Body of pancreas (tissue), 4 donors: ENCODE measurements at regions not wholly inside any gene's neighbourhood (a gene's known extent, or its start where the extent isn't known, plus 50 kb on each side); places are given as distances from the start of the nearest gene placed in this dataset.
A peak's percentile ranks its signal among the peaks of the same experiment; 100 is the strongest.

ENCODE experiments used
- ATAC-seq: fragments of 150-250 bp; one replicate; pipeline ENCODE4 v1.9.1; 2016
- DNase-seq, 4 donors: peaks; one replicate each; pipeline ENCODE4 v3.0.0-alpha.2; 2019
- H3K27ac ChIP-seq, 4 donors: fragments of 200-600 bp; sonication (generic); 1 replicate in 3 of 4; 2 replicates in 1 of 4; pipeline versions ENCODE4 v1.5.1 to v1.6.1; 2016 to 2019; ENCODE audit warnings: mild to moderate bottlenecking in 1 of 4, mixed read lengths in 1 of 4, moderate library complexity in 1 of 4
- H3K27me3 ChIP-seq, 2 donors: fragments of 200-600 bp; sonication (generic); one replicate each; pipeline ENCODE4 v1.6.0; 2016; ENCODE audit warnings: mild to moderate bottlenecking in 1 of 2
- H3K36me3 ChIP-seq, 2 donors: fragments of 200-600 bp; sonication (generic); replicated peaks in 1 of 2; 2 replicates each; pipeline ENCODE4 v1.5.1; 2016; ENCODE audit warnings: low read depth in 2 of 2; ENCODE audit not compliant: insufficient read depth in 1 of 2
- H3K4me1 ChIP-seq: fragments of 200-600 bp; sonication (generic); one replicate; pipeline ENCODE4 v1.6.0; 2016
- H3K4me3 ChIP-seq, 2 donors: fragments of 200-600 bp; sonication (generic); 1 replicate in 1 of 2; 2 replicates in 1 of 2; pipeline ENCODE4 v1.5.1; 2016 to 2019
- H3K9me3 ChIP-seq, 3 donors: fragments of 200-600 bp; sonication (generic); 1 replicate in 2 of 3; 2 replicates in 1 of 3; pipeline ENCODE4 v1.5.1; 2016
- CTCF ChIP-seq, 7 experiments: fragments of 450-650 bp in 4 of 7; fragments of 200-600 bp in 3 of 7; sonication (generic) in 3 of 7; IDR thresholded peaks; one replicate each; pipeline ENCODE4 v1.5.1; 2016 to 2019; ENCODE audit warnings: antibody characterized with exemption in 7 of 7
- POLR2A ChIP-seq, 3 donors: fragments of 450-650 bp; IDR thresholded peaks; one replicate each; pipeline ENCODE4 v1.6.1; 2016; ENCODE audit warnings: antibody characterized with exemption in 3 of 3, mild to moderate bottlenecking in 2 of 3
- WGBS, 2 donors: methylation state at CpG; one replicate each; pipeline ENCODE4 v1.1.5; 2017; 5-methylcytosine and 5-hydroxymethylcytosine counted together
- intact Hi-C: fragments of 100-400 bp; cut with DNase I; formaldehyde crosslinking; loops from one replicate; pipeline ENCODE4 v1.15.1; 2023

GRCh38 chr9:134240361-134240760 is 76.0 kb upstream of the RNU6ATAC start:
- H3K4me1 ChIP-seq, result no peaks in the 10 kb centered on the region
- no peaks in the 10 kb centered on the region for H3K36me3 ChIP-seq
- 47 to 71% methylated on average over 10 to 11 of the region's 11 CpGs for WGBS, 2 donors
- no peak for TF ChIP-seq POLR2A (IDR thresholded peaks at IDR 0.05)
- no peak for TF ChIP-seq CTCF (IDR thresholded peaks at IDR 0.05)
- no peak overlapping the region for H3K27ac ChIP-seq
- intact Hi-C loops, result no loop called here
- DNase-seq (no peak), ATAC-seq (no peak)
- H3K4me3 ChIP-seq, result no peak overlapping the region
- no peaks in the 10 kb centered on the region for H3K27me3 ChIP-seq
- no peaks in the 10 kb centered on the region for H3K9me3 ChIP-seq

- Histone ChIP-seq H3K27ac (no peak overlapping the region), H3K4me3 (no peak overlapping the region), H3K27me3 (no peaks in the 10 kb centered on the region), H3K4me1 (no peaks in the 10 kb centered on the region), H3K36me3 (no peaks in the 10 kb centered on the region), H3K9me3 (no peaks in the 10 kb centered on the region)
- TF ChIP-seq CTCF (IDR thresholded peaks at IDR 0.05) (no peak), POLR2A (IDR thresholded peaks at IDR 0.05) (no peak)
- DNase-seq (no peak), ATAC-seq (no peak)
- intact Hi-C loops, result no loop called here
- 54 to 75% methylated on average over 8 to 19 of the region's 19 CpGs for WGBS, 2 donors
Measured at GRCh38 chr9:134242706-134243105, 78.3 kb upstream of the RNU6ATAC start.

GRCh38 chr9:134243778-134244467 is 79.6 kb upstream of the RNU6ATAC start:
- peak in 1 of 4 donors; percentile 64 for DNase-seq
- WGBS, 2 donors, result 25 to 32% methylated on average over 12 to 14 of the region's 14 CpGs
- no peaks in the 10 kb centered on the region for H3K36me3 ChIP-seq

GRCh38 chr9:134245179-134245578 is 80.8 kb upstream of the RNU6ATAC start:
- no peak for TF ChIP-seq POLR2A (IDR thresholded peaks at IDR 0.05)
- TF ChIP-seq CTCF (IDR thresholded peaks at IDR 0.05), result no peak
- H3K27ac ChIP-seq, result no peak overlapping the region
- H3K9me3 ChIP-seq, result no peaks in the 10 kb centered on the region
- WGBS, 2 donors, result 65 to 93% methylated on average over 8 to 11 of the region's 11 CpGs
- H3K36me3 ChIP-seq, result no peaks in the 10 kb centered on the region
- H3K27me3 ChIP-seq, result no peaks in the 10 kb centered on the region
- no peak overlapping the region for H3K4me3 ChIP-seq
- intact Hi-C loops, result no loop called here
- H3K4me1 ChIP-seq, result no peaks in the 10 kb centered on the region
- no peak for ATAC-seq
- DNase-seq, result no peak

More at GRCh38 chr9:134243778-134244467, 79.6 kb upstream of the RNU6ATAC start:
- Histone ChIP-seq H3K27me3 (no peaks in the 10 kb centered on the region), H3K9me3 (no peaks in the 10 kb centered on the region), H3K4me1 (no peaks in the 10 kb centered on the region), H3K4me3 (no peak overlapping the region), H3K27ac (no peak overlapping the region)
- intact Hi-C loops, result no loop called here
- TF ChIP-seq POLR2A (IDR thresholded peaks at IDR 0.05) (no peak), CTCF (IDR thresholded peaks at IDR 0.05) (no peak)
- ATAC-seq, result peak; percentile 24
